T-helper 2 cell (primary cell): ENCODE measurements at regions not wholly inside any gene's neighbourhood (a gene's known extent, or its start where the extent isn't known, plus 50 kb on each side); places are given as distances from the start of the nearest gene placed in this dataset.
"Not testable (repeated sequence)": the region's sequence is repeated elsewhere in the genome, so short reads cannot be mapped to it uniquely, and the experiment has no call there.

ENCODE experiments used
- DNase-seq, 5 experiments: peaks; one replicate each; pipeline versions ENCODE4 v3.0.0 to v3.0.0-alpha.2; 2012 to 2022

GRCh38 chr17:77038884-77039555 lies 101.7 kb upstream of the SEC14L1 start:
- no peak for DNase-seq

GRCh38 chr17:77042476-77043231 lies 98.1 kb upstream of the SEC14L1 start:
- DNase-seq, result no peak

GRCh38 chr17:77045441-77046041 lies 95.2 kb upstream of the SEC14L1 start:
- no peak for DNase-seq

DNA sequence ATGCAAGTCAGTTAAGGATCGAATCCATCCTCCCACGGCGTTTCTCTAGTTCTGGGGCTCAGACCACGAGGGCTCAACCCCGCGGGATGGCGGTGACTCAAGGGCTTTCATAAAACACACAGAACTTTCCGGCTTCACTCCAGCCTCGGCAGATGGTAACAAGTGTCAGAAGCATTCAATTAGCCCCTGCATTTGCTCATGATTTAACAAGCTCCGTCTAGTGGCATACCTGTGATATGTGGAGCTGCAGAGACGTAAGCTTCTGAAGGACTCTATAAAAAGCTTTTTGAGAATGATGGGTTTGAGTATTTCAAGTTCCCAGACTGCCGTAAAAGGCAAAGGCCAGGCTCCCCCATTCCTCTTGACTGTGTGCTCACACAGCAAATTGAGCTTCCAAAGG lies 91.3 kb upstream of the SEC14L1 start:
- DNase-seq, result no peak

GRCh38 chr17:77050901-77051300 lies 89.9 kb upstream of the SEC14L1 start:
- not testable (repeated sequence) for DNase-seq

DNA sequence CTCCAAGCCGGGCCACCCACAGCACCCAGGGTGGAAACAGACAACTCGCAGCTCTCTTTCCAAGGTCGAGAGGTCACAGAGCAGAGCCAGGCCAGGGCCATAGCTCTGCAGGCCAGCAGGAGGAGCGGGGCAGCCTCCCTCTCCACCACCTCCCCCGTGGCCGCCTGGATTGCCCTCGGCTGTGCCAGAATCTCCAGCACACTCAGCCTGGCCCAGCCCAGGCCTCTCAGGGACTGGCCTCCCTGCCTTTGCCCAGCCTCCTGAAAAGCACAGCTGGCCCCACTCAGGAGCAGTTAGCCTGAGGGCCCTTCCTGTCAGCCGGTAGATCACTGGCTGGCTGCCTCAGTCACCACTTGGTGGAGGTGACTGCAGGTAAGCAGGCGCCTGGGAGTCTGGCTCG lies 85.8 kb upstream of the SEC14L1 start:
- no peak for DNase-seq

- DNase-seq, result no peak
Measured at GRCh38 chr17:77055453-77055852, 85.3 kb upstream of the SEC14L1 start.

DNA sequence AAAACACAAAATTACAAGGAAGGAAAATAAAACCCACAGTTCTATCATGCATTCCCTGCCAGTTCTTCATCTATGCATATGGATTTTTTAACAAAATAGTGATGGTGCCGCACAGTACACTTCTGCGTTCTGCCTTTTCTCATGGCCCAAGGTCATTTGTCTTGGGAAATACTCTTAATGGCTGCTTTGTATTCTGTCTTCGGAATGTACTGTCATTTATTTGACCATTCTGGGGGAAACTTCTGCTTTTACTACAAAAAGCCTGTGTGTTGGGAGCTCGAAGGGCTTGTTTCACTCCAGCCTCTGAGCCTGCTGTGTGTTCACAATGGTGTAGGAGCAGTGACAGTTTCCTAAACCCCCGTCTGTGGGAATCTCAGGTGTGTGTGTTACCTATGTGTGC lies 82.8 kb upstream of the SEC14L1 start:
- no peak for DNase-seq

- no peak for DNase-seq
Measured at GRCh38 chr17:77061669-77062068, 79.1 kb upstream of the SEC14L1 start.

GRCh38 chr17:77064598-77064997 lies 76.2 kb upstream of the SEC14L1 start:
- DNase-seq, result no peak

DNA sequence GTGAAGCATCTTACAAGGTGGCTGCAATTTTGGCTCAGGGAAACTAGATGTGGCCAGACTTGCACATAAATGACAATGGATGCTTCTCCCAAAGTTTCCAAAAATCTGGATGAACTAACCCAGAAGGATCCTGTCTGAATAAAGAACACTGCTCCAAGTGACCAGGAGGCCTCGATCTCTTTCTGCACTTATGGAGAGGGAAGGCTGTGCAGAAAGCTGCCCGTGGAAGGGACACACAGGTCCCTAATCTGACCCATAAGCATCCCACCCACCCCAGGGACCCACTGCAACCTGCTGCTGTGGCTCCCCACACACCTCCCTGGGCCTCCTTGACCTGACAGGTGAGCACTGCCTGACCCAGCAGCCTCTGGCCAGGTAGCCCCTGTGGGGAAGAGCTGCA lies 74.6 kb upstream of the SEC14L1 start:
- DNase-seq, result no peak

DNA sequence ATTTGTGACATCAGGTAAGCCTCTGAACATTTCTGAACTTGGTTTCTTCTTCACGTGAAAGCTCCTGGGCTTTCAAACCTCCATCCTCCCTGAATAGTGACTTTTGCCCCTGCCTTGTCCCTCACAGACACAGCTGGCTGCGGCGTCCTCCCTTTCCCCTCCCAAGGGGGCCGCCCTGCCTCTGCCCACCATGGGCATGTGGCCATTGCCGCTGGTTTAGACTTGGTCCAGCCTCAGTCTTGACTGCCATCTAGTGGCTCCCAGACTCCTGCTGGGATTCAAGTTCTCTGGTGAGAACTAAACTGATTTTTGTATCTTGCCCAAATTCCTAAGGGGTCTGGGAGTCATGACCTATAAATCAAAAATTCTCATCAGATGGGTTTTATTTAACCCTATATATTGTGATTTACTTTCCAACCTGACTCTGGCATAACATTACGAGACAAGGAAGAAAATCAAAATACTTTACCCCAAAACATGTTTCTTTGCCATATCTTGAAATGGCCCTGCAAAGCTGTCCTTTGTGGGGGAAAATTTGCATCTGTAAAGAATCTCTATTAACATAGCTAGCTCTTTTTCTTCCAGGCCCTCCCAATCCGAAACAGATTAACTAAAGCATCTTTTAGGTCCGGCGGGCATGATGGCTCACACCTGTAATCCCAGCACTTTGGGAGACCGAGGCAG lies 73.9 kb upstream of the SEC14L1 start:
- peak in 3 of 5 experiments; percentile 11 to 37 (median 21) for DNase-seq

DNA sequence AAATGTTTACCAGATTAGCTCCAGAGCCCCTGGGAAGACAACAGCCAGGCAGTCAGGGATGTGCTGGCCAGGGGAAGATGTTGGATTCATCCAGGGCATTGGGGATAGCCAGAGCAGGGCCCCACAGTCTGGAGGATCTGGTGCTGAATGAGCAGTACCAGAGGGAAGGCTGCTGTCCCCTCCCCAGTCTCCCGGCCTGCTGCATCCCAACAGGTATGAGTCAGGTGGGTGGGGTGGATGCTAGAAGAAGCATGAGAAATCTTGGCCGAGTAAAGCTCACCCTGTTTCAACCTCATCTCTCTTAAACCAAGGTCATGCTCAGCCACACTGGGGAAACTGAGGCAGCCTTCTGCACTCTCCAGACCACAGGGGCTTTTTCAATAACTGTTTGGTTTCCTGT lies 71.9 kb upstream of the SEC14L1 start:
- no peak for DNase-seq

GRCh38 chr17:77070888-77071279 lies 69.9 kb upstream of the SEC14L1 start:
- DNase-seq, result no peak

DNA sequence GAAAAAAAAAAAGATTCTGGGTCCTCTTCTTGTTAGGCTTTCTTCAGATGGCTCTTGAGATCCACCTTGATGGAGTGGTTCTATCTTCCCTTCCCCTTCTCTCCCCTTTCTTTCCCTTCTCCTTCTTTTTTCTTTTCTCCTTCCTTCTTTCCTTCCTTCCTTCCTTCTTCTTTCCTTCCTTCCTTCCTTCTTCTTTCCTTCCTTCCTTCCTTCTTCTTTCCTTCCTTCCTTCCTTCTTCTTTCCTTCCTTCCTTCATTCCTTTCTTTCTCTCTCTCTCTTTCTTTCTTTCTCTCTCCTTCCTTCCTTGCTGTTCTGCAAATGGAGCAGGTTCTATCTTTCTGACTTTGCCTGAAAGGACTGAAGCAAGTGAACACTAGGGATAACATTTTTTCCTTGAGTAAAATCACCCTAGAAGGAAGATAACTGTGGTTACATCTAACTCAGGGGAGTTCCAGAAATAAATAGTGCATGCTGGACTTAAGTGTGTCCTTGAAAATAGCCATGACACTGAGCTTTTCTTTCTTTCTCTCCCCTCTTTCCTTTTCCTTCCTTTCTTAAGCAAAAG lies 68.8 kb upstream of the SEC14L1 start:
- DNase-seq, result no peak

DNA sequence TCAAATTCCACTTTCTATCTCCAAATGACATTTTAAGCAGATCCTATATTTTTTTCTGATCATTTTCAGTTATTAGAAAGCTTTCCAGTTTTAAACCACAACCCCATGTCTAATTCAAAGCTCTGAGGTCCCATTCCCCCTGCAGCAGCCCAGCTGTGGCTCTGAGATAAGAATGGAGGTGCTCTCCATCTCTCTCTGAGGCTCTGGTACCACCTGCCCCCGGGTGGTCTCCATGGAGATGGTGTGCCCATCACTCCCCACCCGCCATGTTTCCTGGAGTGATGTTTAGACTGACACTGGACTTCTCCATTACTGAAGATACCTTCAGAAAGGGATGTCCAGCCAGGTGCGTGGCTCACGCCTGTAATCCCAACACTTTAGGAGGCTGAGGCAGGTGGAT lies 68.1 kb upstream of the SEC14L1 start:
- no peak for DNase-seq

- DNase-seq, result no peak
Measured at GRCh38 chr17:77074681-77075080, 66.1 kb upstream of the SEC14L1 start.

- DNase-seq, result no peak
Measured at GRCh38 chr17:77076124-77076830, 64.5 kb upstream of the SEC14L1 start.

GRCh38 chr17:77083531-77083930 lies 57.2 kb upstream of the SEC14L1 start:
- DNase-seq, result no peak

GRCh38 chr17:77085926-77086432 lies 54.8 kb upstream of the SEC14L1 start:
- no peak for DNase-seq

DNA sequence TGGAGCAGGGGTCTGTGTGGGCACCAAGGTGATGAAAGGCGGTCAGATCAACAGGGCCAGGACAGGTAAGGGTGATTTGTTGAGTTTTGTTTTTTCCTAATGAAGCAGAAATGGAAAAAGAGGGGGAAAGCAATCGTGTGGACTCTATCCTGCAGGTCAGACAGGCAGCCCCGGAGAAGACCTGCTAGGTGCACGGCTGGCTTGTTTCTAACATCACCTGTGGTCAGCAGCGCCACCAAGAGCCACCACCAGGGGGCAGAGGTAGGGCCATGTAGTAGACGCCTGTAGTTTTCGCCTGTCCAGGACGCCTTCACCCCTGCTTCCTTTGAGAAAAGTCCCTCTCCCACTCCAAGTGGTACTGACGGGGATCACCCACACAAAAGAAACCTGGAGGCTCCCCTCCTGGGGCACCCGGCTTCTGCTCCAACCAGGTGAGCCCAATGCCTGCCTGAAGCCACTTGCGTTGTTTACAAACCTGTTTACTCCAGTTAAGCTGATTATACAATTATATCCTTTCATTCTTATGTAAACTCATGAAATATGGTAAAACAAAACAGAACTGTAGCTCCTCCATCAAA lies 54.2 kb upstream of the SEC14L1 start:
- peak; percentile 57 to 80 (median 66) for DNase-seq
